HepG2 (cell line): ENCODE measurements at regions not wholly inside any gene's neighbourhood (a gene's known extent, or its start where the extent isn't known, plus 50 kb on each side); places are given as distances from the start of the nearest gene placed in this dataset.

Experiments
- ATAC-seq: fragments of 200-7000 bp; cut with Tn5 transposase; 3 replicates; pipeline ENCODE4 v1.9.1; 2020; ENCODE audit warnings: mild to moderate bottlenecking, moderate library complexity
- BruUV-seq: library from RNA; stranded (reverse); fragments of 400-500 nt; replicated peaks from 2 replicates; lab custom pipeline; 2021; lab: Mats Ljungman, UMichigan
- CTCF ChIA-PET: fragments of 300-600 bp; formaldehyde crosslinking; extraction: SDS; loops from one replicate; lab custom pipeline; 2021; ENCODE audit warnings: low total read pairs, inconsistent platforms, low intra/inter-chr PET ratio; lab: Yijun Ruan, JAX
- POLR2A ChIA-PET: fragments of 350-600 bp; sonication (Branson Sonifier 250); formaldehyde crosslinking; loops from one replicate; lab custom pipeline; 2020; ENCODE audit warnings: antibody characterized with exemption, inconsistent platforms; lab: Yijun Ruan, JAX
- DNase-seq: peaks from one replicate; pipeline ENCODE4 v3.0.0-alpha.2; 2015; ENCODE audit warnings: low spot score
- FAIRE-seq: peaks from 3 replicates; lab custom pipeline; 2011; peaks lifted over from hg19 to GRCh38; lab: Jason Lieb, UNC
- H2AFZ ChIP-seq: one replicate; pipeline ENCODE4 v1.6.1; 2011; ENCODE audit warnings: low read length, inconsistent platforms
- H3K27ac ChIP-seq: fragments of 300-600 bp; 3 replicates; pipeline ENCODE4 v1.8.0; 2011; ENCODE audit warnings: mixed run types, mild to moderate bottlenecking, mixed read lengths, low read length, inconsistent platforms; ENCODE audit not compliant: insufficient read depth; ENCODE audit errors: extremely low read length
- H3K27me3 ChIP-seq, 2 experiments: fragments of 200-600 bp in 1 of 2; 2 replicates in 1 of 2; 3 replicates in 1 of 2; pipeline versions ENCODE4 v1.6.0 to v1.8.0; 2011; ENCODE audit warnings: low read length in 2 of 2, mild to moderate bottlenecking in 2 of 2, moderate library complexity in 2 of 2, inconsistent platforms in 1 of 2; ENCODE audit not compliant: insufficient read depth in 2 of 2, control insufficient read depth in 1 of 2
- H3K36me3 ChIP-seq, 2 experiments: fragments of 200-600 bp in 1 of 2; replicated peaks in 1 of 2; 2 replicates in 1 of 2; 3 replicates in 1 of 2; pipeline versions ENCODE4 v1.5.1 to v1.8.0; 2011; ENCODE audit warnings: low read length in 2 of 2, inconsistent platforms in 1 of 2; ENCODE audit not compliant: insufficient read depth in 2 of 2, control insufficient read depth in 1 of 2
- H3K4me1 ChIP-seq: 2 replicates; pipeline ENCODE4 v1.5.1; 2012; ENCODE audit warnings: low read length, inconsistent platforms; ENCODE audit not compliant: insufficient read depth
- H3K4me2 ChIP-seq: 2 replicates; pipeline ENCODE4 v1.6.0; 2011; ENCODE audit warnings: low read depth, low read length, inconsistent platforms
- H3K4me3 ChIP-seq, 3 experiments: fragments of 200-600 bp in 1 of 3; sonication (generic), shearing (Covaris generic) in 1 of 3; replicated peaks in 1 of 3; 2 replicates each; pipeline ENCODE4 v1.5.1; 2011 to 2016; ENCODE audit warnings: low read length in 3 of 3, inconsistent platforms in 2 of 3, low read depth in 2 of 3, mild to moderate bottlenecking in 2 of 3, control low read depth in 1 of 3, mixed read lengths in 1 of 3; ENCODE audit not compliant: insufficient read depth in 1 of 3
- H3K79me2 ChIP-seq: one replicate; pipeline ENCODE4 v1.6.1; 2011; ENCODE audit warnings: low read length, inconsistent platforms; ENCODE audit not compliant: insufficient read depth
- H3K9ac ChIP-seq: 2 replicates; pipeline ENCODE4 v1.6.0; 2011; ENCODE audit warnings: mild to moderate bottlenecking, low read depth, low read length, inconsistent platforms; ENCODE audit not compliant: insufficient read depth
- H3K9me3 ChIP-seq: 2 replicates; pipeline ENCODE4 v1.5.1; 2012; ENCODE audit warnings: mild to moderate bottlenecking, low read length
- H4K20me1 ChIP-seq: 2 replicates; pipeline ENCODE4 v1.6.0; 2011; ENCODE audit warnings: inconsistent platforms, mild to moderate bottlenecking, low read length, moderate library complexity; ENCODE audit not compliant: insufficient read depth
- GLI4 ChIP-seq: sonication (generic); formaldehyde crosslinking; IDR thresholded peaks from 2 replicates; pipeline ENCODE4 v1.5.1; 2020; ENCODE audit warnings: missing genetic modification reagents, mild to moderate bottlenecking, moderate library complexity, borderline replicate concordance
- HOXA7 ChIP-seq: sonication (generic); formaldehyde crosslinking; IDR thresholded peaks from 2 replicates; pipeline ENCODE4 v1.8.1; 2022; ENCODE audit warnings: mild to moderate bottlenecking, missing genetic modification reagents, moderate library complexity
- IRF2 ChIP-seq: IDR thresholded peaks from 2 replicates; pipeline ENCODE4 v1.6.1; 2018; ENCODE audit warnings: missing genetic modification reagents, missing compliant biosample characterization
- RFX1 ChIP-seq: fragments of 450-650 bp; IDR thresholded peaks from 2 replicates; pipeline ENCODE4 v1.6.1; 2017
- RFX3 ChIP-seq: IDR thresholded peaks from 2 replicates; pipeline ENCODE4 v1.6.1; 2016; ENCODE audit warnings: missing biosample characterization, missing genetic modification reagents
- TAF1 ChIP-seq: sonication (generic); formaldehyde crosslinking; IDR thresholded peaks from 2 replicates; pipeline ENCODE4 v1.4.0; 2020; ENCODE audit warnings: missing genetic modification reagents
- TBP ChIP-seq: sonication (generic); formaldehyde crosslinking; IDR thresholded peaks from 2 replicates; pipeline ENCODE4 v1.5.0; 2020; ENCODE audit warnings: missing genetic modification reagents
- ZNF251 ChIP-seq: sonication (generic); formaldehyde crosslinking; IDR thresholded peaks from 2 replicates; pipeline ENCODE4 v1.9.0; 2021; ENCODE audit warnings: mild to moderate bottlenecking, missing genetic modification reagents
- ZNF354B ChIP-seq: sonication (generic); formaldehyde crosslinking; IDR thresholded peaks from 2 replicates; pipeline ENCODE4 v1.8.0; 2022; ENCODE audit warnings: mild to moderate bottlenecking, missing genetic modification reagents
- ZNF543 ChIP-seq: sonication (generic); formaldehyde crosslinking; IDR thresholded peaks from 2 replicates; pipeline ENCODE4 v1.4.0; 2020; ENCODE audit warnings: mild to moderate bottlenecking, missing genetic modification reagents
- ZNF720 ChIP-seq: sonication (generic); formaldehyde crosslinking; IDR thresholded peaks from 2 replicates; pipeline ENCODE4 v1.4.0; 2020; ENCODE audit warnings: missing genetic modification reagents
- ZSCAN29 ChIP-seq: sonication (generic); formaldehyde crosslinking; conservative IDR thresholded peaks from 2 replicates; pipeline ENCODE4 v1.4.0; 2020; ENCODE audit warnings: mild to moderate bottlenecking, missing genetic modification reagents
- WGBS: methylation state at CpG from one replicate; pipeline ENCODE4 v1.1.6; 2017; ENCODE audit warnings: low lambda C conversion rate; 5-methylcytosine and 5-hydroxymethylcytosine counted together
- in situ Hi-C: cut with HindIII; loops from 2 replicates; pipeline ENCODE4 v1.10.0; 2017; ENCODE audit warnings: low pct_unique_long_range_greater_than_20kb; ENCODE audit not compliant: extremely low pct_ligation_motif_present
- intact Hi-C: fragments of 100-400 bp; cut with micrococcal nuclease; formaldehyde crosslinking; loops from one replicate; pipeline ENCODE4 v1.10.0; 2022; ENCODE audit not compliant: unreplicated experiment
- TF ChIP-seq, protein P1 (sequence below): sonication (generic); formaldehyde crosslinking; IDR thresholded peaks from 2 replicates; pipeline ENCODE4 v1.9.0; 2021; ENCODE audit warnings: missing genetic modification reagents, mild to moderate bottlenecking, borderline replicate concordance
- TF ChIP-seq, protein P2 (sequence below): sonication (generic); formaldehyde crosslinking; IDR thresholded peaks from 2 replicates; pipeline ENCODE4 v1.4.0; 2020; ENCODE audit warnings: mild to moderate bottlenecking, missing genetic modification reagents, borderline replicate concordance
- TF ChIP-seq, protein P3 (sequence below): sonication (generic); formaldehyde crosslinking; IDR thresholded peaks from 2 replicates; pipeline ENCODE4 v1.8.0; 2022; ENCODE audit warnings: mild to moderate bottlenecking, missing genetic modification reagents, moderate library complexity

DNA sequence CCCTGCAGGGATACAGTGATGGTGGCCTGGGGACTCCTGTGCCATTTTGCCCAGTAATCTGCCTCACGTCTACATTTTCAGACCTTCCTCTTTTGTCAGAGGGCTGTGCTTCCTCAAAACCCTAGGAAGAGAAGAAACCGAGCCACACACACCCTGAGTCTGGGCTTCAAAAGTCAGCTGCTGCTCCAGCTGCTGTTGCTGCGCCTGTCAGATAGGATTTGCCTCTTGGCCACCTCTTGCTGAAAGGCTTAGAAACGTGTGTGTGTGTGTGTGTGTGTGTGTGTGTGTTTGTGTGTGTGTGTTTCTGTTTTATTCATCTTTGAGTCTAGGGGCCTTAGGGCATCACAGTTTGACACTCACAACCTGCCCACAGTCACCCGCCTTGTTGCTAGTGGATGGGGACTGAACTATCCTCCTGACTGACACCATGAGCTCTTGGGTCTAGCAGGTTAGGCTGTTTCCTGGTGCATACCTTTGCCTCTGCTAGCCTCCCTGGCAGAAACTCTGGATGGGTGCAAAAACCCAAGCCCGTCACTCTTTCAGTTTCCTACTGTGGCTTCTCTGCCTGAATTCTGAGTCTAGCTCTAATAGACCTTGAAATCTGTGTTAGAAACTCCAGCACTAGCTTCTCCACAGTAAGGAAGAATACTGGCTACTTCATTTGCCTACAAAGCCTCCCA is 94.9 kb upstream of the CEP85L start:
- ATAC-seq (no peak), DNase-seq (no peak), FAIRE-seq (no peak)
- Histone ChIP-seq H3K9ac (no peak overlapping the region), H3K36me3 (no peaks in the 10 kb centered on the region), H4K20me1 (no peaks in the 10 kb centered on the region), H2AFZ (no peak overlapping the region), H3K79me2 (no peaks in the 10 kb centered on the region), H3K4me2 (no peak overlapping the region), H3K27ac (no peak overlapping the region), H3K4me1 (no peaks in the 10 kb centered on the region; the same call in 1 of the 2 replicates), H3K4me3 (no peak overlapping the region), H3K27me3 (peaks cover 3 to 21% of the 10 kb centered on the region in 2 experiments; a peak in 3 of 5 replicates), H3K9me3 (no peaks in the 10 kb centered on the region)
- no TSS peak for BruUV-seq
- intact Hi-C loops = no loop called here
- WGBS = 12% methylated on average over 6 of the region's 6 CpGs
- CTCF ChIA-PET = no interaction called here
- POLR2A ChIA-PET = no interaction called here
- in situ Hi-C loops = no loop called here
- no peak for TF ChIP-seq ZNF720
- no peak for TF ChIP-seq RFX1

DNA sequence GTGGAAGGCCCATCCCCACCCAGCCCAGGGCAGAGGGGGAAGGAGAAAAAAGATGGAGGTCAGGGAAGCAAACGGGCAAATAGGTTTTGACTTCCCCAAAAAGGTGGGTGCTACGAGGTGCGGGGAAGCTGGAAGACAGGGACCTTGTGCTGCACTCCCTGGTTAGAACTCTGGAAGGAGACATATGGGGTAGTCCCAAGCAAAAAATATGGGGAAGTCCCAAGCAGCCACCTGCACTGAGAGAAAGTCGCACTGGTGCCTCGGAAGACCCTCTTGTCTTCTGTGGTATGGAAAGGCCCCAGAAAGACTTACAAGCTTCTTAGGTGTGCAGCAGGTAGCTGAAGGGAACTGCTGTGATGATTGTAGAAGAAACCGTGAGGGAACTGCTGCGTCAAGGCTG is 93.8 kb upstream of the CEP85L start:
- no peak overlapping the region for H3K9ac ChIP-seq
- intact Hi-C loops = no loop called here
- no peak overlapping the region for H2AFZ ChIP-seq
- in situ Hi-C loops = no loop called here
- no TSS peak for BruUV-seq
- FAIRE-seq = no peak
- CTCF ChIA-PET = no interaction called here
- no peak for DNase-seq
- H3K9me3 ChIP-seq = no peaks in the 10 kb centered on the region
- H3K4me2 ChIP-seq = no peak overlapping the region
- no peak overlapping the region for H3K4me3 ChIP-seq
- POLR2A ChIA-PET = no interaction called here
- H3K4me1 ChIP-seq = no peaks in the 10 kb centered on the region
- H3K36me3 ChIP-seq = no peaks in the 10 kb centered on the region
- no peak for ATAC-seq
- H4K20me1 ChIP-seq = no peaks in the 10 kb centered on the region
- WGBS = 7% methylated on average over 7 of the region's 7 CpGs
- no peaks in the 10 kb centered on the region for H3K79me2 ChIP-seq
- H3K27me3 ChIP-seq = peaks cover 3 to 21% of the 10 kb centered on the region in 2 experiments; a peak in 3 of 5 replicates
- H3K27ac ChIP-seq = no peak overlapping the region
- TF ChIP-seq ZNF354B (CRISPR knock-in tag) (no peak), TAF1 (CRISPR knock-in tag) (no peak), ZNF543 (CRISPR knock-in tag) (no peak), RFX3 (no peak), IRF2 (CRISPR knock-in tag) (no peak), ZNF251 (CRISPR knock-in tag) (no peak), TBP (CRISPR knock-in tag) (no peak), HOXA7 (CRISPR knock-in tag) (no peak), GLI4 (CRISPR knock-in tag) (no peak), ZSCAN29 (no peak)
- TF ChIP-seq, protein P1, sequence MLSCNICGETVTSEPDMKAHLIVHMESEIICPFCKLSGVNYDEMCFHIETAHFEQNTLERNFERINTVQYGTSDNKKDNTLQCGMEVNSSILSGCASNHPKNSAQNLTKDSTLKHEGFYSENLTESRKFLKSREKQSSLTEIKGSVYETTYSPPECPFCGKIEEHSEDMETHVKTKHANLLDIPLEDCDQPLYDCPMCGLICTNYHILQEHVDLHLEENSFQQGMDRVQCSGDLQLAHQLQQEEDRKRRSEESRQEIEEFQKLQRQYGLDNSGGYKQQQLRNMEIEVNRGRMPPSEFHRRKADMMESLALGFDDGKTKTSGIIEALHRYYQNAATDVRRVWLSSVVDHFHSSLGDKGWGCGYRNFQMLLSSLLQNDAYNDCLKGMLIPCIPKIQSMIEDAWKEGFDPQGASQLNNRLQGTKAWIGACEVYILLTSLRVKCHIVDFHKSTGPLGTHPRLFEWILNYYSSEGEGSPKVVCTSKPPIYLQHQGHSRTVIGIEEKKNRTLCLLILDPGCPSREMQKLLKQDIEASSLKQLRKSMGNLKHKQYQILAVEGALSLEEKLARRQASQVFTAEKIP (CRISPR knock-in tag) = no peak
- TF ChIP-seq, protein P2, sequence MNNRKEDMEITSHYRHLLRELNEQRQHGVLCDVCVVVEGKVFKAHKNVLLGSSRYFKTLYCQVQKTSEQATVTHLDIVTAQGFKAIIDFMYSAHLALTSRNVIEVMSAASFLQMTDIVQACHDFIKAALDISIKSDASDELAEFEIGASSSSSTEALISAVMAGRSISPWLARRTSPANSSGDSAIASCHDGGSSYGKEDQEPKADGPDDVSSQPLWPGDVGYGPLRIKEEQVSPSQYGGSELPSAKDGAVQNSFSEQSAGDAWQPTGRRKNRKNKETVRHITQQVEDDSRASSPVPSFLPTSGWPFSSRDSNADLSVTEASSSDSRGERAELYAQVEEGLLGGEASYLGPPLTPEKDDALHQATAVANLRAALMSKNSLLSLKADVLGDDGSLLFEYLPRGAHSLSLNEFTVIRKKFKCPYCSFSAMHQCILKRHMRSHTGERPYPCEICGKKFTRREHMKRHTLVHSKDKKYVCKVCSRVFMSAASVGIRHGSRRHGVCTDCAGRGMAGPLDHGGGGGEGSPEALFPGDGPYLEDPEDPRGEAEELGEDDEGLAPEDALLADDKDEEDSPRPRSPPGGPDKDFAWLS = no peak
- TF ChIP-seq, protein P3, sequence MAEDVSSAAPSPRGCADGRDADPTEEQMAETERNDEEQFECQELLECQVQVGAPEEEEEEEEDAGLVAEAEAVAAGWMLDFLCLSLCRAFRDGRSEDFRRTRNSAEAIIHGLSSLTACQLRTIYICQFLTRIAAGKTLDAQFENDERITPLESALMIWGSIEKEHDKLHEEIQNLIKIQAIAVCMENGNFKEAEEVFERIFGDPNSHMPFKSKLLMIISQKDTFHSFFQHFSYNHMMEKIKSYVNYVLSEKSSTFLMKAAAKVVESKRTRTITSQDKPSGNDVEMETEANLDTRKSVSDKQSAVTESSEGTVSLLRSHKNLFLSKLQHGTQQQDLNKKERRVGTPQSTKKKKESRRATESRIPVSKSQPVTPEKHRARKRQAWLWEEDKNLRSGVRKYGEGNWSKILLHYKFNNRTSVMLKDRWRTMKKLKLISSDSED (CRISPR knock-in tag) = no peak
